22Rv1 (cell line): ENCODE measurements at regions not wholly inside any gene's neighbourhood (a gene's known extent, or its start where the extent isn't known, plus 50 kb on each side); places are given as distances from the start of the nearest gene placed in this dataset.
"Not testable (repeated sequence)": the region's sequence is repeated elsewhere in the genome, so short reads cannot be mapped to it uniquely, and the experiment has no call there.

ENCODE experiments used
- H3K27ac ChIP-seq: fragments of 450-650 bp; 2 replicates; pipeline ENCODE4 v1.5.1; 2017
- CTCF ChIP-seq: fragments of 450-650 bp; IDR thresholded peaks from 2 replicates; pipeline ENCODE4 v1.5.1; 2017; ENCODE audit warnings: mild to moderate bottlenecking
- ZFX ChIP-seq: fragments of 450-650 bp; IDR thresholded peaks from 2 replicates; pipeline ENCODE4 v1.6.1; 2017; ENCODE audit warnings: antibody characterized with exemption, borderline replicate concordance

GRCh38 chr10:8407501-8408021 is 353.1 kb downstream of the GATA3 start:
- TF ChIP-seq ZFX, result no peak
- no peak for TF ChIP-seq CTCF
- H3K27ac ChIP-seq, result peak overlapping the region; percentile 73

DNA sequence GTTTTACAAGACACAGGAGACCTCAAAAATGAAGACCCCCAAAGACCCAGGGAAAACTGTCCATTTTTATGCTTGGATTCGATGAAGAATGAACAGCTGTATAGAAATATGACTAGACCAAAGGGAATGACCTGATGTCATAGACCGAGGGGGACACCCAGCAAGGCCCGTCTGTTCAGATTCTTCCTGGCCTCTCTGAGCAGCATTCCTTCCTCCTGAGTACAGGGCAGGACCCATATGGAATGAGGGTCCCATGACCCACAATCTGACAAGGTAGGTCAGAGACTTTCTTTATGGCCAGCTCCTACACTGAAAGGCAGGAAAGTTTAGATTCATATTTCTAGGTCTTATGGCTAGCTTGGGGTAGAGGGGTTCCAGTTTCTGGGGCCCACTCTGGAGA is 356.0 kb downstream of the GATA3 start:
- TF ChIP-seq CTCF, result no peak
- TF ChIP-seq ZFX, result no peak
- no peak overlapping the region for H3K27ac ChIP-seq

- no peak overlapping the region for H3K27ac ChIP-seq
- TF ChIP-seq CTCF (no peak), ZFX (no peak)
These were observed 358.1 kb downstream of the GATA3 start for GRCh38 chr10:8412541-8412940.

GRCh38 chr10:8415029-8415428 is 360.5 kb downstream of the GATA3 start:
- H3K27ac ChIP-seq, result not testable (repeated sequence)

- TF ChIP-seq CTCF (no peak), ZFX (no peak)
- no peak overlapping the region for H3K27ac ChIP-seq
These were observed 361.8 kb downstream of the GATA3 start for GRCh38 chr10:8416192-8416701.

- H3K27ac ChIP-seq, result no peak overlapping the region
- no peak for TF ChIP-seq ZFX
- TF ChIP-seq CTCF, result no peak
These were observed 362.3 kb downstream of the GATA3 start for GRCh38 chr10:8416760-8417159.

DNA sequence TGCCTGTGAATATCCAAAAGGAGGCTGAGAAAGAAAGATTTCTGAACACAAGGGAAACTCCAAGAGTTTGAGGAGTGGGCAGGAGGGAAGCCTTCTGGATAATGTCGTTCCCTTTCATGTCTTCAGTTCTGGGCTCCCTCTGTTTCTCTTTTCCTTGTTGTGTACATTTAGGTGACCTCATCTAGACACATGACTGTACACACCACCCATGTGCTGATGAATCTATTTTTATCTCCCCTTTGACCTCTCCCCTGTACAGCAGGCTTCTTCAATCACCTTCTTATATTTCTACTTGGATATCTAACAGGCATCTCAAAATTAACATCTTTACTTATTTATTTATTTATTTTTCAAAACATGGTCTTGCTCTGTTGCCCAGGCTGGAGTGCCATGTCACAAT is 363.1 kb downstream of the GATA3 start:
- H3K27ac ChIP-seq, result no peak overlapping the region
- TF ChIP-seq ZFX, result no peak
- TF ChIP-seq CTCF, result no peak

GRCh38 chr10:8418631-8419030 is 364.1 kb downstream of the GATA3 start:
- TF ChIP-seq CTCF (no peak), ZFX (no peak)

More at GRCh38 chr10:8418631-8419030, 364.1 kb downstream of the GATA3 start:
- H3K27ac ChIP-seq, result no peak overlapping the region
